IMR-90 (cell line): ENCODE measurements at regions not wholly inside any gene's neighbourhood (a gene's known extent, or its start where the extent isn't known, plus 50 kb on each side); places are given as distances from the start of the nearest gene placed in this dataset.

Experiments used
- ATAC-seq: fragments of 200-7000 bp; cut with Tn5 transposase; 2 replicates; pipeline ENCODE4 v1.9.1; 2020; ENCODE audit warnings: low read depth, mild to moderate bottlenecking, moderate library complexity
- BruUV-seq: library from RNA; stranded (reverse); fragments of 400-500 nt; replicated peaks from 2 replicates; lab custom pipeline; 2021; lab: Mats Ljungman, UMichigan
- CTCF ChIA-PET: fragments of 300-600 bp; formaldehyde crosslinking; extraction: SDS; loops from one replicate; lab custom pipeline; 2021; ENCODE audit warnings: antibody characterized with exemption; lab: Yijun Ruan, JAX
- POLR2A ChIA-PET: fragments of 300-600 bp; sonication (Branson Sonifier 250); formaldehyde crosslinking; loops from one replicate; lab custom pipeline; 2022; ENCODE audit warnings: antibody characterized with exemption; ENCODE audit not compliant: unreplicated experiment; lab: Charles Lee
- DNase-seq: peaks from one replicate; pipeline ENCODE4 v3.0.0; 2013
- H2AFZ ChIP-seq: replicated peaks from 2 replicates; pipeline ENCODE3; 2013; ENCODE audit warnings: low read length, mild to moderate bottlenecking; ENCODE audit not compliant: poor library complexity
- H2AK5ac ChIP-seq: 2 replicates; pipeline ENCODE4 v1.6.1; 2013; ENCODE audit warnings: low read depth, low read length, inconsistent platforms
- H2AK9ac ChIP-seq: replicated peaks from 2 replicates; pipeline ENCODE3; 2013; ENCODE audit warnings: mild to moderate bottlenecking, low read depth, low read length, moderate library complexity; ENCODE audit not compliant: poor library complexity
- H2BK120ac ChIP-seq: 2 replicates; pipeline ENCODE4 v1.6.1; 2013; ENCODE audit warnings: low read depth, low read length, inconsistent platforms
- H2BK15ac ChIP-seq: 3 replicates; pipeline ENCODE4 v1.6.1; 2013; ENCODE audit warnings: low read depth, low read length, inconsistent platforms
- H2BK20ac ChIP-seq: 2 replicates; pipeline ENCODE4 v1.6.1; 2013; ENCODE audit warnings: low read depth, mild to moderate bottlenecking, inconsistent platforms, low read length, moderate library complexity
- H2BK5ac ChIP-seq: 2 replicates; pipeline ENCODE4 v1.6.1; 2013; ENCODE audit warnings: mild to moderate bottlenecking, low read depth, low read length, inconsistent platforms; ENCODE audit not compliant: poor library complexity, severe bottlenecking
- H3K14ac ChIP-seq: replicated peaks from 2 replicates; pipeline ENCODE4 v1.6.1; 2013; ENCODE audit warnings: low read depth, low read length, inconsistent platforms
- H3K18ac ChIP-seq: 2 replicates; pipeline ENCODE4 v1.6.1; 2013; ENCODE audit warnings: low read depth, low read length, control low read depth
- H3K23ac ChIP-seq: 2 replicates; pipeline ENCODE4 v1.6.1; 2013; ENCODE audit warnings: low read depth, low read length, inconsistent platforms
- H3K27ac ChIP-seq: 2 replicates; pipeline ENCODE4 v1.5.1; 2013; ENCODE audit warnings: mild to moderate bottlenecking, control low read depth, low read length; ENCODE audit not compliant: insufficient read depth
- H3K27me3 ChIP-seq: 2 replicates; pipeline ENCODE4 v1.6.1; 2013; ENCODE audit warnings: low read length; ENCODE audit not compliant: control insufficient read depth, insufficient read depth
- H3K36me3 ChIP-seq: 2 replicates; pipeline ENCODE4 v1.6.1; 2013; ENCODE audit warnings: low read length, mixed read lengths; ENCODE audit not compliant: control insufficient read depth, insufficient read depth
- H3K4ac ChIP-seq: 2 replicates; pipeline ENCODE4 v1.6.1; 2013; ENCODE audit warnings: low read depth, low read length, inconsistent platforms
- H3K4me1 ChIP-seq: 2 replicates; pipeline ENCODE4 v1.6.1; 2013; ENCODE audit warnings: low read length, mixed read lengths; ENCODE audit not compliant: control insufficient read depth, insufficient read depth
- H3K4me2 ChIP-seq: 2 replicates; pipeline ENCODE4 v1.6.1; 2013; ENCODE audit warnings: low read depth, mild to moderate bottlenecking, control low read depth, low read length, moderate library complexity
- H3K4me3 ChIP-seq: 2 replicates; pipeline ENCODE4 v1.5.1; 2013; ENCODE audit warnings: low read depth, mild to moderate bottlenecking, control low read depth, low read length, moderate library complexity; ENCODE audit not compliant: insufficient read depth
- H3K56ac ChIP-seq: 2 replicates; pipeline ENCODE4 v1.6.1; 2013; ENCODE audit warnings: low read length, inconsistent platforms; ENCODE audit not compliant: insufficient read depth; ENCODE audit errors: extremely low read depth
- H3K79me1 ChIP-seq, 2 experiments: 2 replicates each; pipeline ENCODE4 v1.6.1; 2013; ENCODE audit warnings: low read length in 2 of 2, inconsistent platforms in 1 of 2, low read depth in 1 of 2
- H3K9ac ChIP-seq: 2 replicates; pipeline ENCODE4 v1.6.1; 2013; ENCODE audit warnings: low read depth, low read length, control low read depth
- H3K9me1 ChIP-seq: 2 replicates; pipeline ENCODE4 v1.6.1; 2013; ENCODE audit warnings: low read length, inconsistent platforms; ENCODE audit not compliant: insufficient read depth
- H3K9me3 ChIP-seq: 2 replicates; pipeline ENCODE4 v1.6.1; 2013; ENCODE audit warnings: low read length; ENCODE audit not compliant: control insufficient read depth, insufficient read depth
- H4K20me1 ChIP-seq: 2 replicates; pipeline ENCODE4 v1.6.1; 2013; ENCODE audit warnings: low read length, inconsistent platforms; ENCODE audit not compliant: insufficient read depth
- H4K5ac ChIP-seq: 2 replicates; pipeline ENCODE4 v1.6.1; 2013; ENCODE audit warnings: mild to moderate bottlenecking, low read depth, low read length, control low read depth
- H4K8ac ChIP-seq, 2 experiments: 2 replicates each; pipeline ENCODE4 v1.6.1; 2013; ENCODE audit warnings: low read depth in 2 of 2, low read length in 2 of 2, control low read depth in 1 of 2, inconsistent platforms in 1 of 2
- H4K91ac ChIP-seq: 2 replicates; pipeline ENCODE4 v1.6.1; 2013; ENCODE audit warnings: low read depth, low read length, inconsistent platforms; ENCODE audit not compliant: insufficient read depth
- BHLHE40 ChIP-seq: fragments of 150-350 bp; IDR thresholded peaks from 2 replicates; pipeline ENCODE4 v1.6.1; 2016; ENCODE audit warnings: mild to moderate bottlenecking, low read depth, low read length
- CEBPB ChIP-seq: IDR thresholded peaks from 2 replicates; pipeline ENCODE4 v1.6.1; 2012; ENCODE audit warnings: low read depth, low read length, improper control_type of control experiment
- CHD1 ChIP-seq: IDR thresholded peaks from 2 replicates; pipeline ENCODE4 v1.6.1; 2012; ENCODE audit warnings: low read depth, low read length, improper control_type of control experiment
- CTCF ChIP-seq: conservative IDR thresholded peaks from 2 replicates; pipeline ENCODE4 v1.5.1; 2012; ENCODE audit warnings: mild to moderate bottlenecking, low read depth, low read length, improper control_type of control experiment
- ELK1 ChIP-seq: fragments of 150-350 bp; IDR thresholded peaks from 2 replicates; pipeline ENCODE4 v1.6.1; 2016; ENCODE audit warnings: low read depth, mild to moderate bottlenecking, low read length, moderate library complexity, borderline replicate concordance
- FOS ChIP-seq: fragments of 150-350 bp; IDR thresholded peaks from 2 replicates; pipeline ENCODE4 v1.6.1; 2016; ENCODE audit warnings: low read depth, low read length
- MAFK ChIP-seq: IDR thresholded peaks from 2 replicates; pipeline ENCODE4 v1.6.1; 2012; ENCODE audit warnings: low read depth, low read length, improper control_type of control experiment
- MAZ ChIP-seq: IDR thresholded peaks from 2 replicates; pipeline ENCODE4 v1.6.1; 2012; ENCODE audit warnings: low read depth, mild to moderate bottlenecking, low read length, improper control_type of control experiment, moderate library complexity, borderline replicate concordance
- MXI1 ChIP-seq: IDR thresholded peaks from 2 replicates; pipeline ENCODE4 v1.6.1; 2012; ENCODE audit warnings: low read depth, mild to moderate bottlenecking, low read length, moderate library complexity, borderline replicate concordance
- NFE2L2 ChIP-seq: fragments of 150-350 bp; IDR thresholded peaks from 2 replicates; pipeline ENCODE4 v1.6.1; 2016; ENCODE audit warnings: low read depth, mild to moderate bottlenecking, low read length
- POLR2A ChIP-seq: IDR thresholded peaks from 2 replicates; pipeline ENCODE4 v1.6.1; 2012; ENCODE audit warnings: mild to moderate bottlenecking, low read depth, low read length
- RAD21 ChIP-seq: IDR thresholded peaks from 2 replicates; pipeline ENCODE4 v1.6.1; 2012; ENCODE audit warnings: low read length, improper control_type of control experiment
- RCOR1 ChIP-seq: IDR thresholded peaks from 2 replicates; pipeline ENCODE4 v1.6.1; 2012; ENCODE audit warnings: mild to moderate bottlenecking, low read length, improper control_type of control experiment; ENCODE audit not compliant: insufficient replicate concordance
- RFX5 ChIP-seq: IDR thresholded peaks from 2 replicates; pipeline ENCODE4 v1.8.0; 2012; ENCODE audit warnings: low read depth, mild to moderate bottlenecking, low read length, moderate library complexity
- SMC3 ChIP-seq: fragments of 150-350 bp; IDR thresholded peaks from 2 replicates; pipeline ENCODE4 v1.6.1; 2016; ENCODE audit warnings: low read depth, mild to moderate bottlenecking, antibody characterized with exemption, low read length, moderate library complexity
- USF2 ChIP-seq: fragments of 150-350 bp; IDR thresholded peaks from 2 replicates; pipeline ENCODE4 v1.6.1; 2017; ENCODE audit warnings: mild to moderate bottlenecking, antibody characterized with exemption, low read length, low read depth
- WGBS, 2 experiments: methylation state at CpG; one replicate each; pipeline versions ENCODE4 v1.1.5 to v1.1.7; 2013; ENCODE audit warnings: missing lambda C conversion rate in 2 of 2; ENCODE audit not compliant: insufficient read length in 1 of 2; ENCODE audit errors: extremely low coverage in 2 of 2; 5-methylcytosine and 5-hydroxymethylcytosine counted together
- dilution Hi-C: fragments of 300-500 bp; cut with HindIII; formaldehyde crosslinking; loops from one replicate; pipeline ENCODE4 v1.14.3; 2018; ENCODE audit warnings: low sequenced_read_pairs; ENCODE audit not compliant: unreplicated experiment
- in situ Hi-C: fragments of 300-500 bp; cut with MboI; formaldehyde crosslinking; loops from 3 replicates; pipeline ENCODE4 v1.14.3; 2019; ENCODE audit warnings: low sequenced_read_pairs, inconsistent platforms, mixed read lengths
- intact Hi-C: fragments of 100-400 bp; cut with micrococcal nuclease; formaldehyde crosslinking; loops from 2 replicates; pipeline ENCODE4 v1.10.0; 2022

GRCh38 chr4:60173718-60174117 is 1026.4 kb upstream of the ADGRL3 start:
- H2AK9ac ChIP-seq, result no peak overlapping the region
- H3K4me3 ChIP-seq, result no peak overlapping the region
- no peak overlapping the region for H3K23ac ChIP-seq
- 53% methylated on average over 2 of the region's 5 CpGs; no CpG with 5 or more reads in 1 of the 2 experiments for WGBS, 2 experiments
- peaks cover 4% of the 10 kb centered on the region; the same call in 1 of the 2 replicates for H3K9me3 ChIP-seq
- dilution Hi-C loops (no loop called here), in situ Hi-C loops (no loop called here), intact Hi-C loops (no loop called here)
- H3K79me1 ChIP-seq, result no peaks in the 10 kb centered on the region
- H3K36me3 ChIP-seq, result no peaks in the 10 kb centered on the region
- DNase-seq (no peak), ATAC-seq (no peak)
- H2BK5ac ChIP-seq, result no peak overlapping the region
- no peak overlapping the region for H2AFZ ChIP-seq
- no peaks in the 10 kb centered on the region for H3K27me3 ChIP-seq
- H2BK15ac ChIP-seq, result no peak overlapping the region
- H3K9ac ChIP-seq, result no peak overlapping the region
- no peak overlapping the region for H3K27ac ChIP-seq
- POLR2A ChIA-PET, result no interaction called here
- no peaks in the 10 kb centered on the region for H3K4me1 ChIP-seq
- H3K18ac ChIP-seq, result no peak overlapping the region
- H4K91ac ChIP-seq, result no peak overlapping the region
- H4K5ac ChIP-seq, result no peak overlapping the region
- CTCF ChIA-PET, result no interaction called here
- BruUV-seq, result no TSS peak
- H3K56ac ChIP-seq, result no peak overlapping the region
- H2BK20ac ChIP-seq, result no peak overlapping the region
- no peak overlapping the region for H2AK5ac ChIP-seq
- H3K14ac ChIP-seq, result no peak overlapping the region
- H4K20me1 ChIP-seq, result no peaks in the 10 kb centered on the region
- H4K8ac ChIP-seq, result no peak overlapping the region
- no peak for TF ChIP-seq CHD1
- TF ChIP-seq BHLHE40, result no peak
- no peak for TF ChIP-seq USF2
- no peak for TF ChIP-seq MAFK
- no peak for TF ChIP-seq MAZ
- no peak for TF ChIP-seq SMC3
- TF ChIP-seq RFX5, result no peak
- no peak for TF ChIP-seq CEBPB
- TF ChIP-seq POLR2A, result no peak
- no peak for TF ChIP-seq ELK1
- no peak for TF ChIP-seq MXI1
- TF ChIP-seq RCOR1, result no peak
- no peak for TF ChIP-seq RAD21
- TF ChIP-seq NFE2L2, result no peak
- no peak for TF ChIP-seq FOS
- TF ChIP-seq CTCF, result no peak
- H3K4me2 ChIP-seq, result no peak overlapping the region
- H3K4ac ChIP-seq, result no peak overlapping the region
- no peak overlapping the region for H2BK120ac ChIP-seq
- H3K9me1 ChIP-seq, result no peaks in the 10 kb centered on the region
